H9 (cell line): ENCODE measurements at regions not wholly inside any gene's neighbourhood (a gene's known extent, or its start where the extent isn't known, plus 50 kb on each side); places are given as distances from the start of the nearest gene placed in this dataset.

Experiments
- DNase-seq: peaks from one replicate; pipeline ENCODE4 v3.0.0-alpha.2; 2017
- H2AFZ ChIP-seq: one replicate; pipeline ENCODE4 v1.6.1; 2013; ENCODE audit warnings: mild to moderate bottlenecking, low read length, control low read depth, moderate library complexity
- H2AK5ac ChIP-seq: 2 replicates; pipeline ENCODE4 v1.6.1; 2013; ENCODE audit warnings: low read length, control low read depth, mixed read lengths; ENCODE audit not compliant: insufficient read length
- H2BK120ac ChIP-seq: one replicate; pipeline ENCODE4 v1.6.1; 2013; ENCODE audit warnings: low read depth, mild to moderate bottlenecking, low read length, control low read depth, inconsistent platforms; ENCODE audit not compliant: poor library complexity, severe bottlenecking
- H2BK12ac ChIP-seq: 2 replicates; pipeline ENCODE4 v1.6.1; 2013; ENCODE audit warnings: low read length, control low read depth, mixed read lengths, low read depth; ENCODE audit not compliant: insufficient read length
- H2BK15ac ChIP-seq: 2 replicates; pipeline ENCODE4 v1.6.1; 2013; ENCODE audit warnings: low read depth, low read length, control low read depth
- H2BK20ac ChIP-seq: one replicate; pipeline ENCODE4 v1.6.1; 2013; ENCODE audit warnings: low read depth, mild to moderate bottlenecking, low read length, control low read depth, inconsistent platforms; ENCODE audit not compliant: poor library complexity, severe bottlenecking
- H2BK5ac ChIP-seq: 2 replicates; pipeline ENCODE4 v1.6.1; 2013; ENCODE audit warnings: low read length, control low read depth, mixed read lengths; ENCODE audit not compliant: insufficient read length
- H3K14ac ChIP-seq: 2 replicates; pipeline ENCODE4 v1.6.1; 2013; ENCODE audit warnings: low read length, control low read depth; ENCODE audit not compliant: insufficient read depth
- H3K18ac ChIP-seq: 2 replicates; pipeline ENCODE4 v1.6.1; 2013; ENCODE audit warnings: low read depth, mild to moderate bottlenecking, mixed read lengths, low read length, control low read depth; ENCODE audit not compliant: insufficient read length
- H3K23ac ChIP-seq: 2 replicates; pipeline ENCODE4 v1.6.1; 2013; ENCODE audit warnings: low read length, control low read depth, mixed read lengths, low read depth; ENCODE audit not compliant: insufficient read length
- H3K23me2 ChIP-seq: 2 replicates; pipeline ENCODE4 v1.6.1; 2013; ENCODE audit warnings: low read depth, mild to moderate bottlenecking, mixed read lengths, low read length, control low read depth; ENCODE audit not compliant: insufficient read length, poor library complexity, severe bottlenecking
- H3K27ac ChIP-seq: 2 replicates; pipeline ENCODE4 v1.5.1; 2013; ENCODE audit warnings: low read length, control low read depth, mixed read lengths, low read depth; ENCODE audit not compliant: insufficient read length
- H3K27me3 ChIP-seq: 2 replicates; pipeline ENCODE4 v1.6.1; 2013; ENCODE audit warnings: low read length, control low read depth, inconsistent platforms; ENCODE audit not compliant: insufficient read depth
- H3K4ac ChIP-seq: 2 replicates; pipeline ENCODE4 v1.6.1; 2013; ENCODE audit warnings: low read depth, mild to moderate bottlenecking, control low read depth, inconsistent platforms, low read length, moderate library complexity
- H3K4me1 ChIP-seq: 2 replicates; pipeline ENCODE4 v1.6.1; 2013; ENCODE audit warnings: low read length, control low read depth, inconsistent platforms; ENCODE audit not compliant: insufficient read depth
- H3K4me2 ChIP-seq: 2 replicates; pipeline ENCODE4 v1.6.1; 2013; ENCODE audit warnings: low read length, control low read depth, mixed read lengths; ENCODE audit not compliant: insufficient read length, insufficient read depth
- H3K56ac ChIP-seq: 2 replicates; pipeline ENCODE4 v1.6.1; 2013; ENCODE audit warnings: low read depth, mild to moderate bottlenecking, mixed read lengths, low read length, control low read depth; ENCODE audit not compliant: insufficient read length
- H3K79me1 ChIP-seq: 2 replicates; pipeline ENCODE4 v1.6.1; 2013; ENCODE audit warnings: low read depth, mild to moderate bottlenecking, moderate library complexity, low read length, control low read depth, inconsistent platforms; ENCODE audit not compliant: insufficient read depth, poor library complexity, severe bottlenecking
- H3K79me2 ChIP-seq: 2 replicates; pipeline ENCODE4 v1.6.1; 2013; ENCODE audit warnings: low read length, control low read depth, inconsistent platforms; ENCODE audit not compliant: insufficient read depth
- H3K9ac ChIP-seq: 2 replicates; pipeline ENCODE4 v1.6.1; 2013; ENCODE audit warnings: low read length, control low read depth, mixed read lengths; ENCODE audit not compliant: insufficient read length; ENCODE audit errors: extremely low read depth
- H3K9me3 ChIP-seq: one replicate; pipeline ENCODE4 v1.6.1; 2013; ENCODE audit warnings: low read depth, low read length, inconsistent platforms; ENCODE audit not compliant: control insufficient read depth
- H3T11ph ChIP-seq: one replicate; pipeline ENCODE4 v1.6.1; 2013; ENCODE audit warnings: mild to moderate bottlenecking, low read length, control low read depth, inconsistent platforms
- H4K20me1 ChIP-seq: one replicate; pipeline ENCODE4 v1.6.1; 2013; ENCODE audit not compliant: control insufficient read depth, insufficient read length, insufficient read depth
- H4K5ac ChIP-seq: 2 replicates; pipeline ENCODE4 v1.6.1; 2013; ENCODE audit warnings: low read depth, mild to moderate bottlenecking, mixed read lengths, low read length, control low read depth; ENCODE audit not compliant: insufficient read length
- H4K8ac ChIP-seq: replicated peaks from 2 replicates; pipeline ENCODE4 v1.6.1; 2013; ENCODE audit warnings: low read length, control low read depth, mixed read lengths, low read depth; ENCODE audit not compliant: insufficient read length
- H4K91ac ChIP-seq: 2 replicates; pipeline ENCODE4 v1.6.1; 2013; ENCODE audit warnings: low read depth, mild to moderate bottlenecking, moderate library complexity, mixed read lengths, low read length, control low read depth; ENCODE audit not compliant: insufficient read length
- H3K27ac Mint-ChIP-seq, 3 experiments: 2 replicates in 2 of 3; 3 replicates in 1 of 3; pipeline ENCODE4 v1.8.0; 2020 to 2021; ENCODE audit warnings: mixed read lengths in 3 of 3, mild to moderate bottlenecking in 1 of 3, moderate library complexity in 1 of 3
- H3K27me3 Mint-ChIP-seq: 2 replicates; pipeline ENCODE4 v1.8.0; 2021; ENCODE audit warnings: low read depth, mild to moderate bottlenecking, moderate library complexity, mixed read lengths
- H3K36me3 Mint-ChIP-seq, 3 experiments: 2 replicates in 2 of 3; 3 replicates in 1 of 3; pipeline ENCODE4 v1.8.0; 2020 to 2021; ENCODE audit warnings: low read depth in 3 of 3, mixed read lengths in 3 of 3; ENCODE audit not compliant: insufficient read depth in 1 of 3
- H3K4me1 Mint-ChIP-seq, 2 experiments: 2 replicates each; pipeline ENCODE4 v1.8.0; 2020; ENCODE audit warnings: mixed read lengths in 2 of 2
- H3K4me3 Mint-ChIP-seq, 2 experiments: 2 replicates in 1 of 2; 3 replicates in 1 of 2; pipeline ENCODE4 v1.8.0; 2020 to 2021; ENCODE audit warnings: mild to moderate bottlenecking in 2 of 2, mixed read lengths in 2 of 2, moderate library complexity in 1 of 2
- H3K9me3 Mint-ChIP-seq, 2 experiments: 2 replicates in 1 of 2; 3 replicates in 1 of 2; pipeline ENCODE4 v1.8.0; 2020; ENCODE audit warnings: mild to moderate bottlenecking in 2 of 2, mixed read lengths in 2 of 2, moderate library complexity in 1 of 2
- WGBS: extraction: QIAGEN DNeasy Blood & Tissue Kit; methylation state at CpG from one replicate; pipeline ENCODE4 v1.1.7; 2013; ENCODE audit warnings: missing lambda C conversion rate, low lambda C conversion rate, mixed read lengths; ENCODE audit not compliant: insufficient read length; ENCODE audit errors: extremely low coverage; 5-methylcytosine and 5-hydroxymethylcytosine counted together
- TF ChIP-seq, protein P1 (sequence below): fragments of 200-600 bp; sonication (generic); conservative IDR thresholded peaks from 3 replicates; pipeline ENCODE4 v1.8.0; 2021; ENCODE audit warnings: antibody characterized with exemption, mild to moderate bottlenecking

DNA sequence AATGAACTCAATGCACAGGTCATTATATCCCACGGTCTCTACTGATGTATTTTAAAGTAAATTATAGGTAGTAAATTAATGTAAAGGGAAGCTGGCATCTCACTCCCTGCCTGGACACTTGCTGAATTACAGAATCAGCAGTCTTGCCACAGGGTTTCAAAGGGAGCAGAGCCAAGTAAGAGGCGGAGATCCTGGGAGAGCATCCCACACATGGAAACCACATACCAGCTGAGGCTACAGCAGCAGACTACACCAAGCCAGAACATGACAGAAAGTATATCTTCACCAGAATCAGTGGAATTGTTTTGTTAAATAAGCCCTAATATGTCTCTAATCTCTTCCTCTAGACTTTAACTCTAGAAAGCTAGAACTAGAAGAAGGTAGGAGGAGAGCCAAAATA, 1689.2 kb upstream of the WWC1 start:
- peaks cover 7 to 8% of the 10 kb centered on the region in 2 experiments for H3K4me1 Mint-ChIP-seq
- TF ChIP-seq, protein P1, sequence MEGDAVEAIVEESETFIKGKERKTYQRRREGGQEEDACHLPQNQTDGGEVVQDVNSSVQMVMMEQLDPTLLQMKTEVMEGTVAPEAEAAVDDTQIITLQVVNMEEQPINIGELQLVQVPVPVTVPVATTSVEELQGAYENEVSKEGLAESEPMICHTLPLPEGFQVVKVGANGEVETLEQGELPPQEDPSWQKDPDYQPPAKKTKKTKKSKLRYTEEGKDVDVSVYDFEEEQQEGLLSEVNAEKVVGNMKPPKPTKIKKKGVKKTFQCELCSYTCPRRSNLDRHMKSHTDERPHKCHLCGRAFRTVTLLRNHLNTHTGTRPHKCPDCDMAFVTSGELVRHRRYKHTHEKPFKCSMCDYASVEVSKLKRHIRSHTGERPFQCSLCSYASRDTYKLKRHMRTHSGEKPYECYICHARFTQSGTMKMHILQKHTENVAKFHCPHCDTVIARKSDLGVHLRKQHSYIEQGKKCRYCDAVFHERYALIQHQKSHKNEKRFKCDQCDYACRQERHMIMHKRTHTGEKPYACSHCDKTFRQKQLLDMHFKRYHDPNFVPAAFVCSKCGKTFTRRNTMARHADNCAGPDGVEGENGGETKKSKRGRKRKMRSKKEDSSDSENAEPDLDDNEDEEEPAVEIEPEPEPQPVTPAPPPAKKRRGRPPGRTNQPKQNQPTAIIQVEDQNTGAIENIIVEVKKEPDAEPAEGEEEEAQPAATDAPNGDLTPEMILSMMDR = no peak
- H3K9ac ChIP-seq = no peak overlapping the region

More for the DNA sequence above, 1689.2 kb upstream of the WWC1 start:
- no peak overlapping the region for H3K27ac ChIP-seq
- H2AK5ac ChIP-seq = no peak overlapping the region
- no peak overlapping the region for H3K27ac Mint-ChIP-seq
- no peaks in the 10 kb centered on the region for H3K23me2 ChIP-seq
- H2BK12ac ChIP-seq = no peak overlapping the region
- no peak overlapping the region for H4K8ac ChIP-seq
- no peaks in the 10 kb centered on the region; the same call in 1 of the 2 replicates for H3K27me3 Mint-ChIP-seq
- no peaks in the 10 kb centered on the region for H3K9me3 ChIP-seq
- no peaks in the 10 kb centered on the region for H4K20me1 ChIP-seq
- H4K5ac ChIP-seq = no peak overlapping the region
- no peak overlapping the region for H2BK20ac ChIP-seq
- peaks cover 3% of the 10 kb centered on the region in 2 experiments; a peak in 2 of 5 replicates for H3K9me3 Mint-ChIP-seq
- DNase-seq = no peak
- H3K18ac ChIP-seq = no peak overlapping the region
- no peaks in the 10 kb centered on the region for H3K79me1 ChIP-seq
- no peak overlapping the region for H2BK120ac ChIP-seq
- no peak overlapping the region for H3K4me2 ChIP-seq
- no peaks in the 10 kb centered on the region for H3K79me2 ChIP-seq
- no peak overlapping the region for H2AFZ ChIP-seq
- H3K4ac ChIP-seq = no peak overlapping the region
- no peak overlapping the region for H3K14ac ChIP-seq
- no peak overlapping the region for H3K4me3 Mint-ChIP-seq
- WGBS = no CpG with 5 or more reads among the region's 2 CpGs
- H3K36me3 Mint-ChIP-seq = peaks cover 0 to 1% (median 0%) of the 10 kb centered on the region in 3 experiments; a peak in 1 of 7 replicates
- H3K27me3 ChIP-seq = no peaks in the 10 kb centered on the region
- no peak overlapping the region for H3K23ac ChIP-seq
- no peaks in the 10 kb centered on the region for H3K4me1 ChIP-seq
- no peak overlapping the region for H3T11ph ChIP-seq
- H2BK15ac ChIP-seq = no peak overlapping the region
- H4K91ac ChIP-seq = no peak overlapping the region
- H2BK5ac ChIP-seq = no peak overlapping the region
- H3K56ac ChIP-seq = no peak overlapping the region
